ENCODE measurements at regions not wholly inside any gene's neighbourhood (a gene's known extent, or its start where the extent isn't known, plus 50 kb on each side); places are given as distances from the start of the nearest gene placed in this dataset.

GRCh38 chr2:188117706-188118105, 174.0 kb upstream of the GULP1 start:
- H3K36me3 ChIP-seq (replicated peaks in 1 of 2): no peaks in the 10 kb centered on the region
- no peak overlapping the region for H3K27ac ChIP-seq
- no peaks in the 10 kb centered on the region for H3K4me1 ChIP-seq (replicated peaks in 1 of 2)
- TF ChIP-seq POLR2A (IDR thresholded peaks at IDR 0.05): no peak
- TF ChIP-seq CTCF (IDR thresholded peaks at IDR 0.05): no peak
- no peaks in the 10 kb centered on the region for H3K9me3 ChIP-seq (replicated peaks in 1 of 3)
- intact Hi-C loops (cut with DNase I): no loop called here
- H3K4me3 ChIP-seq: no peak overlapping the region
- no peak for DNase-seq
- 56 to 68% (median 60%) methylated on average over 2 of the region's 2 CpGs for WGBS, 4 donors
- H3K27me3 ChIP-seq: no peaks in the 10 kb centered on the region

DNA sequence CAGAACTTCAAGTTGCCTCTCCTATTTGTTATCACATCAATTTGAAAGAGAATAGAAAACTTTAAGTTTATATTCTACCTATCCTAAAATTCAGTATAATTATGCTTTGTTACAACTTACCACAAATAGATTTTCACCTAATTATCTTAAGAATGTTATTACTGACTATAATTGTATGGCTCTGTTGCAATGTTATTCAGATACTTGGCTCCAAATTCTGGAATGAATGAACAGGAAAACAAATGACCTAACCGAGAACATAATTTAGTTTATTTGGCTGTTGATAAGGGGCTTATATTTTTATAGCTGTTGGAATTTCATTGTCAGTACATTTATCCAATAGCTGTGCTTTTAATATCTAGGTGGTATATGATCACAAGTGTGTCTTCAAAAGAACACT, 173.2 kb upstream of the GULP1 start:
- TF ChIP-seq POLR2A (IDR thresholded peaks at IDR 0.05) (no peak), CTCF (IDR thresholded peaks at IDR 0.05) (no peak)
- H3K9me3 ChIP-seq (replicated peaks in 1 of 3): no peaks in the 10 kb centered on the region
- no peak for DNase-seq
- H3K27ac ChIP-seq: no peak overlapping the region
- intact Hi-C loops (cut with DNase I): no loop called here
- no peaks in the 10 kb centered on the region for H3K4me1 ChIP-seq (replicated peaks in 1 of 2)
- no peak overlapping the region for H3K4me3 ChIP-seq
- no peaks in the 10 kb centered on the region for H3K27me3 ChIP-seq
- no peaks in the 10 kb centered on the region for H3K36me3 ChIP-seq (replicated peaks in 1 of 2)
- WGBS, 4 donors: 16 to 35% (median 27%) methylated on average over 1 of the region's 1 CpG

GRCh38 chr2:188119112-188119838, 172.4 kb upstream of the GULP1 start:
- DNase-seq: no peak
- H3K4me3 ChIP-seq: no peak overlapping the region
- H3K4me1 ChIP-seq (replicated peaks in 1 of 2): no peaks in the 10 kb centered on the region
- TF ChIP-seq CTCF (IDR thresholded peaks at IDR 0.05): no peak
- no peak for TF ChIP-seq POLR2A (IDR thresholded peaks at IDR 0.05)
- no peak overlapping the region for H3K27ac ChIP-seq
- intact Hi-C loops (cut with DNase I): no loop called here
- 85 to 91% (median 88%) methylated on average over 5 of the region's 5 CpGs for WGBS, 4 donors
- H3K9me3 ChIP-seq (replicated peaks in 1 of 3): no peaks in the 10 kb centered on the region
- no peaks in the 10 kb centered on the region for H3K27me3 ChIP-seq
- H3K36me3 ChIP-seq (replicated peaks in 1 of 2): no peaks in the 10 kb centered on the region

GRCh38 chr2:188122985-188123384, 168.7 kb upstream of the GULP1 start:
- no peak overlapping the region for H3K27ac ChIP-seq
- no peak overlapping the region for H3K4me3 ChIP-seq
- H3K36me3 ChIP-seq (replicated peaks in 1 of 2): no peaks in the 10 kb centered on the region
- intact Hi-C loops (cut with DNase I): no loop called here
- DNase-seq: no peak
- no peaks in the 10 kb centered on the region for H3K9me3 ChIP-seq (replicated peaks in 1 of 3)
- no peaks in the 10 kb centered on the region for H3K27me3 ChIP-seq
- H3K4me1 ChIP-seq (replicated peaks in 1 of 2): no peaks in the 10 kb centered on the region
- TF ChIP-seq POLR2A (IDR thresholded peaks at IDR 0.05): no peak
- TF ChIP-seq CTCF (IDR thresholded peaks at IDR 0.05): no peak

Measured in adrenal gland (tissue), 9 donors.